AG10803 (cell line): ENCODE measurements at regions not wholly inside any gene's neighbourhood (a gene's known extent, or its start where the extent isn't known, plus 50 kb on each side); places are given as distances from the start of the nearest gene placed in this dataset.

Experiments used
- DNase-seq: peaks from one replicate; pipeline ENCODE4 v3.0.0; 2010; ENCODE audit warnings: low read depth
- H3K4me3 ChIP-seq: 2 replicates; pipeline ENCODE4 v1.5.1; 2011; ENCODE audit warnings: mild to moderate bottlenecking, low read length, control low read depth
- CTCF ChIP-seq: conservative IDR thresholded peaks from 2 replicates; pipeline ENCODE4 v1.5.1; 2011; ENCODE audit warnings: mild to moderate bottlenecking, low read length, control low read depth, inconsistent platforms

- peak; percentile 9 for DNase-seq
- H3K4me3 ChIP-seq, result no peak overlapping the region
- no peak for TF ChIP-seq CTCF
Observed at GRCh38 chr13:47178090-47178950, 281.5 kb upstream of the HTR2A start.

GRCh38 chr13:47175172-47175866 lies 278.5 kb upstream of the HTR2A start:
- TF ChIP-seq CTCF, result no peak
- DNase-seq, result peak; percentile 86
- H3K4me3 ChIP-seq, result no peak overlapping the region

GRCh38 chr13:47170971-47171370 lies 274.1 kb upstream of the HTR2A start:
- H3K4me3 ChIP-seq, result no peak overlapping the region
- DNase-seq, result no peak
- no peak for TF ChIP-seq CTCF

GRCh38 chr13:47168618-47169017 lies 271.8 kb upstream of the HTR2A start:
- DNase-seq, result no peak
- no peak overlapping the region for H3K4me3 ChIP-seq
- no peak for TF ChIP-seq CTCF

GRCh38 chr13:47168066-47168465 lies 271.2 kb upstream of the HTR2A start:
- TF ChIP-seq CTCF, result no peak
- H3K4me3 ChIP-seq, result no peak overlapping the region
- DNase-seq, result peak; percentile 32

- no peak overlapping the region for H3K4me3 ChIP-seq
- no peak for DNase-seq
- no peak for TF ChIP-seq CTCF
Observed at GRCh38 chr13:47166336-47166735, 269.5 kb upstream of the HTR2A start.
